G401 (cell line): ENCODE measurements at regions not wholly inside any gene's neighbourhood (a gene's known extent, or its start where the extent isn't known, plus 50 kb on each side); places are given as distances from the start of the nearest gene placed in this dataset.

ENCODE experiments used
- DNase-seq: peaks from one replicate; pipeline ENCODE4 v3.0.0-alpha.2; 2015; ENCODE audit warnings: low spot score
- in situ Hi-C: cut with HindIII; loops from 2 replicates; pipeline ENCODE4 v1.10.0; 2016; ENCODE audit warnings: low sequenced_read_pairs, mixed read lengths

GRCh38 chr3:84439476-84439875 is 519.3 kb upstream of the CADM2 start:
- in situ Hi-C loops: no loop called here
- DNase-seq: no peak

DNA sequence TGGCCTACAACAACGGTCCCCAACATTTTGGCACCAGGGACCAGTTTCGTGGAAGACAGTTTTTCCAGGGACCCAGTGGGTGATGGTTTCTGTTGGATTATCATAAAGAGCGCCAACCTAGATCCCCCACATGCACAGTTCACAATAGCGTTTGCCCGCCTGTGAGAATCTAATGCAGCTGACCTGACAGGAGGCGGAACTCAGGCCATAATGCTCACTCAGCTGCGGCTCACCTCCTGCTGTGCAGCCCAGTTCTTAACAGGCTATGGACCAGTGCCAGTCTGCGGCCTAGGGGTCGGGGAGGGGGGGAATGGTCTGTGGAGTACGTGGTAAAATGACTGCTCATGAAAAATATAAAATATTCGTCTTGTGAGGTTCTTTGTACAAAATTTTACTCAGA is 518.5 kb upstream of the CADM2 start:
- no peak for DNase-seq
- in situ Hi-C loops: no loop called here

DNA sequence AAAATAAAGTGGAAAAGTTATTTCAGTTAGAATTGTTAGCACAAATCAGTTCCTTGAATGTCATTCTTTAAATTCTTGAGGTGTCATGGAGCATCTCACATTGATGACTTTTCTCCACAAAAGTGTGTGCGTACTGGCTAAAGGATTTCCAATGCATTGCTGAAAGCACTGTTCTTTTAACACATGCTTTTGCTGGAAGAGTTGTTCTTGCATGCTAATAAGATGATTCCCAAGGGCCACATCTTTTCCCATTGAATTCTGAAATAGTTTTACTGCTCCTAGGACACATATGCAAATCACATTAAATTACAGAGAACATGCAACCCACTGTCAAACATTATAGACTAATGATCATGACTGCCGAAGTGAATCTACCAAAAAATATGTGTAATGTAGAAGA is 516.3 kb upstream of the CADM2 start:
- DNase-seq: no peak
- in situ Hi-C loops: no loop called here

DNA sequence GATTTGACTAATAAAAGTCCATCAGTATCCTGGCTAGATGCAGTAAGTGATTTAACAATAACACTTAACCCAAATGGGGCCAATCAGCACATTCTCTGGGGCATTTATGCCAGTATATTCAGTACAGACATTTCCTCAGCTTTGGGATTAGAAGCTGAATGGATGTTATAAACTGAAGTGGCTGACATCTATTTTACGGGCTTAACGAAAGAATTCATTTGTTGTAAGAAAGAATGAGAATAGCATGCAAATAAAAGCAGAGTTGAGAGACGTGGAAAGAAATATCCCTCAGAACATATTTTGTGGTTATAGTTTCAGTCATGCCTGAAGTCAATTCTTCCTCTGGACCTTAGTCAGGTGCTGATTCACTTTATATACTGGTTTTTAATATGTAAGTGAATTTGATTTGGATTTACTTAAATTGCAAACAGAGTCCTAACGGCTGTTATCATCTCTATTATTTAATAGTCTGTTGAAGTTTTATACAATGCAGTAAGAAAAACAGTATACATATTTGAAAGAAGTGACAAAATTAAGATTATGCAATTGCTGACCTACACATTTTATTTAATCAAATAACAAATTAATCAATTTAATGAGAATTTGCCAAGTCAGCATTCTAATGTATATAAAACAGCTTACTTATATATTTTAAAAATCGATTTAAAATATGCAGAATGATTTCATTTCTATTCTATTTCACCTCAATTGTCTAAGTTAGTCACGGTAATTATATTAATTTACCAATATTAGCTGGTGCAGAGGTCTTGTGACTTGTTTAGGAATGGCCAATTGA is 513.9 kb upstream of the CADM2 start:
- DNase-seq: no peak
- in situ Hi-C loops: no loop called here

DNA sequence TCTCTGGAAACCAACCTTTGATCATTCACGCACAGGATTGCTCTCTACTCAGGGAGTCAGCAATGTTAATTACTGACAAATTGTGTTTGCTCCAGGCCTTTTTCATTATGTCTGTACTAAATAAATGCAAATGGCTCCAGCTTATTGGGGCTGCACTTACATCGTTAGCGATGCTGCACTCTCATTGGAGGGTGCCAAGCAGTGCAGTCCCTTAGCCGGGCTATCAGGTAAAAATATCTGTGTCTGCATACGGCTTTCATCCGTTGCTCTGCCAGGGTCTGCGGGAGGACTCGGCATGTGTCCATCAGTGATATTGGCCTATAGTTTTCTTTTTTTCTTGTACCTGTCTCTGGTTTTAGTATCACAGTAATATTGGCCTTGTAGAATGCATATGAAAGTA is 471.5 kb upstream of the CADM2 start:
- in situ Hi-C loops: no loop called here
- DNase-seq: no peak

- in situ Hi-C loops: no loop called here
Measured at GRCh38 chr3:84504761-84505160, 454.0 kb upstream of the CADM2 start.

GRCh38 chr3:84510007-84510406 is 448.8 kb upstream of the CADM2 start:
- no peak for DNase-seq
- in situ Hi-C loops: no loop called here

More at GRCh38 chr3:84504761-84505160, 454.0 kb upstream of the CADM2 start:
- DNase-seq: no peak

- in situ Hi-C loops: no loop called here
- DNase-seq: no peak
Measured at GRCh38 chr3:84522893-84523292, 435.9 kb upstream of the CADM2 start.

DNA sequence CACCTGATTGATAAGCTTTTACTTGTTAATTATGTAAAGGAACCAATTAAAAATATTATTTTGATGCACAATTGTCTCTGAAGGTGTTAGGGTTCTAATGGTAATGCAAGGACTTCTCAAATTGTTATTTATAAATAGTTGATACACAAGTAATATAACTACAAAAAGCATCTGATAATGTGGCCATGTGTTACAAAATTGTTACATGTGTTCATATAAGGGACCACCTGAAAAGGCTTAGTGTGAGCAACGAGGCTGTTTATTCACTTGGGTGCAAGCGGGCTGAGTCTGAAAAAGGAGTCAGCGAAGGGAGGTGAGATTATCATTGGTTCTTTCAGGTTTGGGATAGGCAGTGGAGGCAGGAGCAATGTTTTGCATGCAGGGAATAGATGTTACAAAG is 421.9 kb upstream of the CADM2 start:
- in situ Hi-C loops: no loop called here
- no peak for DNase-seq

DNA sequence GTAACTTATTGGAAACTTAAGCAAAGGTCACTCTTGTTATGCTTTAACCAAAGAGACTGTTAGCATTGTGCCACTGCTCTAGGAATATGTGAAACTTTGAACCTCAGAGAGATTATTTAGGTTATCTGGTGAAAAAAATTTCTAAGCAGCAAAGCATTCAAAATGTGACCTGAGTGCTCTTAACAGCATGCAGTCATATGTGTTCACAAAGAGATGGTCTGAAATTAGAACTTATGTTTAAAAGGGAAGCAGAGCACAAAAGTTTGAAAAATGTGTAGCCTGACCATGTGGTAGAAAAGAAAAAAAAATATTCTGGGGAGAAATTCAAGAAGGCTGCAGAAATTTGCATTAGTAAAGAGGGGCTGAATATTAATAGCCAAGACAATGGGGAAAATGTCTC is 420.2 kb upstream of the CADM2 start:
- in situ Hi-C loops: no loop called here
- DNase-seq: no peak

DNA sequence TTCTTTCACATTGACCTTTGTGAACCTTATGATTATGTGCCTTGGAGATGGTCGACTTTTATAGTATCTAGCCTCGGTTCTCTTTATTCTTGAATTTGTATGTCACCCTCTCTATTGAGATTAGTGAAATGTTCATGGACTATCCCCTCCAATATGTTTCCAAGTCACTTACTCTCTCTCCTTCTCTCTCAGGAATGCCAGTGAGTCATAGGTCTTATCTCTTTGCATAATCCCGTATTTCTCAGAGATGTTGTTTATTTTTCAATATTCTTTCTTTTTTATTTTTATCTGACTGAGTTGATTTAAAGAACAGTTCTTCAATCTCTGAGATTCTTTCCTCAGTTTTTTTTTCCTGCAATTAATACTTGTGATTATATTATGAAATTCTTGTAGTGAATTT is 411.6 kb upstream of the CADM2 start:
- in situ Hi-C loops: no loop called here
- DNase-seq: no peak

DNA sequence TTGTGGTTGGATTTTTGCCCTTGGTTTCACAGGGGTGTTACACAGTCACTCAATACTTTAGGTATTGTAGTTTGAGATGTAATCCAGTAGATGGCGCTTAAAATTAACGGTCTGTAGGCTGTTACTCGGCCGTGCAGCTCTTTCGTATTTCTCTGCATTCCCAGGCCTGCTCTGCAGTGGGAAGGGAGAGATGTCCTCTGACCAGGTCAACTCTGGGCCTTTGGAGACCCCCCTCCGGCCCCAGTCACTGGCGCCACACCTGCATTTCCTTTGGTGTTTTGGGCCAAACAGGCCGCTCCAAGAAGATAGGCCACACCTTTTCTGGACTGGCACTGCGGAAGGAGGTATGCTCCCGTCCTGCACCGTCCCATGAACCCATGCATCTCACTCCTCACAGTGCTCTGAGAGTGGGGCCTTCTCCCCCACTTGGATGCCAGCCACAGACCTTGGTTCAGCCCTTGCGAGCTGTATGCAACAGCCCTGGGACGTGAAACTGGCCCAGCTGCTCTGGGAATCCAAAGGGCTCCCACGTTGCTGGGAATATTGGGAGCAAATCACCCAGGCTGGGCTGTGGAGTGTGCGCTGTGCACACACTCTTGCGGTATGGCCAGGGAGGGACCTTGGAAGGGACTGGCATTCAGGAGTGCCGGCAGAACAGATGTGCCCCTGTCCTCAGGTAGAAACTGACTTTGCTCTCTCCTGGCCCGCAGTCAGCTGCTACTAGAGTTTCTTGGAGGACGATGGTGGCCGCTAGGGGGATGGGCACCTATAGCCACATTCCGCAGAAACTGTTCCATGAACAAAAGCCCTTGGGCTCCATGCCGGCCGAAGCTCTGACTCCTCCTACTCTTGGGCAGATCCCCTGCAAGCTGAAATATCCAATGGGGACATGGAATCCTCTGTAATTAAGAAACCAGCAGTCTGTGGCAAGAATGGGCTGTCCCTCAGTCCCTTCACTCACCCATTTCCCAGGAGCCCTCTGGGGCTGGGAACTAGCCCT is 410.5 kb upstream of the CADM2 start:
- in situ Hi-C loops: no loop called here
- DNase-seq: peak; percentile 44

DNA sequence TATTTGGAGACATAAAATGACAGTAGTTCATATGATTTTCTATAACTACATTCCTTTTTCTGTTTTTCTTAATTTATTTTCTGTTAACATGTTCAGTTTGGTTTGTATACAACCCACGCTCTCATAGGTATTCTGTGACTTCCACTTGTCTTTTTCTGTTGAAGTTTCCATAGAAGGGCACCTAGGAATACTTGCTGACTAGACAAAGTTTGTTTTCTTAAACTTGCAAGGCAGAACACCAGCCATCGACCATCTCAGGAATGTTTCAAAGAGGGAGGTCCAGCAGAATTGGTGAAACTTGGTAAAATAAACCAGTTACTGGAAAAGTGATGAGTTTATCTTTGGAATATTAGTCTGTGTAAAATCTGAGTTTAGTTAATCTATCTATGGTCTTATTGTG is 403.2 kb upstream of the CADM2 start:
- in situ Hi-C loops: no loop called here

DNA sequence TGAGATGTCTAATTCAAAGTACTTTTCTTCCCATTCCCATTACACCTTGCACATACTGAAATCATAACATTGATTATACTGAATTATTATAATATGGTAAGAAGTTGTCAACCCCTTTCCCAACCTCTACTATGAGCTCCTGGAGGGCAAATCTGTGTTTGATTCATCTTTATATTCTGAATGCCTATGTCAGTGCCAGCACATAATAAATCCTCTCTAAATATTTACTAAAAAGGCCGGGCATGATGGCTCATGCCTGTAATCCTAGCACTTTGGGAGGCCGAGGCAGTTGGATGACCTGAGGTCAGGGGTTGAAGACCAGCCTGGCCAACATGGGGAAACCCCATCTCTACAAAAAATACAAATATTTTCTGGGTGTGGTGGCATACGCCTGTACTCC is 392.5 kb upstream of the CADM2 start:
- no peak for DNase-seq
- in situ Hi-C loops: no loop called here

More for the DNA sequence above, 403.2 kb upstream of the CADM2 start:
- DNase-seq: no peak

GRCh38 chr3:84567796-84568195 is 391.0 kb upstream of the CADM2 start:
- in situ Hi-C loops: no loop called here

DNA sequence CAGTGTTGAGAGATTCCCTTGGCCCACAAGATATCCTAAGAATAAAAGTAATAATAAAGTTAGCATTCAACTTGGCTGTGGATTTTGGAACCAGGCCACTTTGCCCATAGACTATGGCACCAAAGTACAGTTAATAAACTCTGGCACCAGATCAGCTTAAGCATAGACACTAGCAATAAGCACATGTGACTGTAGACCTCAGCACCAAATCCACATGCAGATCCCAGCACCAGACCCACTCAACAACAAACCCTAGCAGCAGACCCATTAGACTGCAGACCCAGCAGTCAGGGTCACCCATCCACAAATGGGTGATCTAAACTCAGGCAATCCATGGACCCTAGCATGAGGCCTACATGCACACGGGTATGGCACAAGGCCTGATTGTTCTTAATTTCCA is 384.8 kb upstream of the CADM2 start:
- DNase-seq: no peak
- in situ Hi-C loops: no loop called here

More at GRCh38 chr3:84567796-84568195, 391.0 kb upstream of the CADM2 start:
- DNase-seq: no peak

- in situ Hi-C loops: no loop called here
Measured at GRCh38 chr3:84586427-84586826, 372.4 kb upstream of the CADM2 start.

GRCh38 chr3:84600703-84601225 is 358.0 kb upstream of the CADM2 start:
- in situ Hi-C loops: no loop called here
- DNase-seq: no peak

More at GRCh38 chr3:84586427-84586826, 372.4 kb upstream of the CADM2 start:
- DNase-seq: no peak

DNA sequence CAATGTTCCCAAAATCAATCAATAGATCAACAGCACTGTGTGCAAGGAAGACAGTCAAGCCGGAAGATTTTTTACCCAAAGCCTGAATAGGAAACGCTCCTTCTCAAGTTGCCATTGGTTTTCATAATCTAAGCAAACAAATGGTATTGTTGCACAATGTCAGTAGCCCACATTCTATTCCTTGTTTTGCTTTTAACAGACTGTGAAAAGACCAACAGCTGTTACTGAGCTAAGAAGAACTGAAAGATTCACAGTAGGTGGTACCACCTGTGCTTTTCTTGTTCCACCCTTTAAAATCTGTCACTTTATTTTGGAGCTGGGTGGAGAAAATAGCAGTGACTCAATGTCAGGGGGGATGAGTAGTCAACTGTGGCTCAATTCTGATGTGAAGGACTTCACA is 357.5 kb upstream of the CADM2 start:
- in situ Hi-C loops: no loop called here
- peak; percentile 12 for DNase-seq

DNA sequence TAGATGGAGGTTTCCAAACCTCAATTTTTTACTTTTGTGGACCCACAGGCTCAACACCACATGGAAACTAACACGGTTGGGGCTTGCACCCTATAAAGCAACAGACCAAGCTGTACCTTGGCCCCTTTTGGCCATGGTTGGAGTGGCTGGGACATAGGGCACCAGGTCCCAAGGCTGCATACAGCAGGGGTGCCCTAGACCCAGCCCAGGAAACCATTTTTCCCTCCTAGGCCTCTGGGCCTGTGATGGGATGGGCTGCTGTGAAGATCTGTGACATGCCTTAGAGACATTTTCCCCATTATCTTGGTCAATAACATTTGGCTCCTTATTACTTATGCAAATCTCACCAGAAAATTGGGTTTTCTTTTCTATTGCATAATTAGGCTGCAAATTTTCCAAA is 337.0 kb upstream of the CADM2 start:
- no peak for DNase-seq
- in situ Hi-C loops: no loop called here
